Lower leg skin (tissue), 3 donors: ENCODE measurements at regions not wholly inside any gene's neighbourhood (a gene's known extent, or its start where the extent isn't known, plus 50 kb on each side); places are given as distances from the start of the nearest gene placed in this dataset.

ENCODE experiments used
- CTCF ChIP-seq, 3 donors: fragments of 450-650 bp; IDR thresholded peaks; one replicate each; pipeline ENCODE4 v1.5.1; 2016; ENCODE audit warnings: antibody characterized with exemption in 3 of 3, mild to moderate bottlenecking in 3 of 3, moderate library complexity in 2 of 3
- POLR2A ChIP-seq, 2 donors: fragments of 450-650 bp; IDR thresholded peaks; one replicate each; pipeline ENCODE4 v1.6.1; 2016 to 2017; ENCODE audit warnings: antibody characterized with exemption in 2 of 2, mild to moderate bottlenecking in 1 of 2, moderate library complexity in 1 of 2

- TF ChIP-seq CTCF (IDR thresholded peaks at IDR 0.05), result no peak
- TF ChIP-seq POLR2A (IDR thresholded peaks at IDR 0.05), result no peak
Observed at GRCh38 chr19:30710721-30711120, 338.5 kb downstream of the ZNF536 start.
